CD4-positive, alpha-beta T cell (primary cell): ENCODE measurements at regions not wholly inside any gene's neighbourhood (a gene's known extent, or its start where the extent isn't known, plus 50 kb on each side); places are given as distances from the start of the nearest gene placed in this dataset.

Experiments used
- ATAC-seq: fragments of 200-7000 bp; cut with Tn5 transposase; one replicate; pipeline ENCODE4 v1.10.0; 2022; ENCODE audit warnings: mild to moderate bottlenecking; ENCODE audit not compliant: poor library complexity
- CTCF ChIA-PET: fragments of 350-600 bp; sonication (Branson Sonifier 250); formaldehyde crosslinking; loops from one replicate; lab custom pipeline; 2021; ENCODE audit warnings: antibody characterized with exemption, inconsistent platforms; lab: Charles Lee
- POLR2A ChIA-PET: fragments of 350-600 bp; sonication (Branson Sonifier 250); formaldehyde crosslinking; loops from one replicate; lab custom pipeline; 2021; ENCODE audit warnings: antibody characterized with exemption, inconsistent platforms; lab: Charles Lee
- DNase-seq, 14 experiments: peaks; one replicate each; pipeline ENCODE4 v3.0.0-alpha.2; 2013 to 2020; ENCODE audit warnings: mixed read lengths in 2 of 14
- H3K27ac ChIP-seq, 2 donors: one replicate each; pipeline versions ENCODE4 v1.5.1 to v1.7.0; 2013; ENCODE audit warnings: low read length in 2 of 2, low read depth in 1 of 2, mild to moderate bottlenecking in 1 of 2
- H3K27me3 ChIP-seq, 2 experiments: 1 replicate in 1 of 2; 2 replicates in 1 of 2; pipeline versions ENCODE4 v1.6.1 to v1.7.0; 2013; ENCODE audit warnings: low read length in 2 of 2, control low read depth in 1 of 2, mild to moderate bottlenecking in 1 of 2, moderate library complexity in 1 of 2; ENCODE audit not compliant: insufficient read depth in 2 of 2, control insufficient read depth in 1 of 2
- H3K36me3 ChIP-seq: one replicate; pipeline ENCODE4 v1.6.1; 2013; ENCODE audit warnings: low read length, control low read depth; ENCODE audit not compliant: insufficient read depth
- H3K4me1 ChIP-seq: one replicate; pipeline ENCODE4 v1.6.1; 2013; ENCODE audit warnings: low read length, control low read depth; ENCODE audit not compliant: insufficient read depth
- H3K4me3 ChIP-seq: one replicate; pipeline ENCODE4 v1.5.1; 2013; ENCODE audit warnings: mild to moderate bottlenecking, low read length, moderate library complexity
- H3K9me3 ChIP-seq, 2 experiments: 1 replicate in 1 of 2; 2 replicates in 1 of 2; pipeline versions ENCODE4 v1.6.1 to v1.7.0; 2013; ENCODE audit warnings: low read length in 2 of 2, mild to moderate bottlenecking in 2 of 2, control low read depth in 1 of 2, moderate library complexity in 1 of 2; ENCODE audit not compliant: control insufficient read depth in 1 of 2, insufficient read depth in 1 of 2
- H3K27ac Mint-ChIP-seq: one replicate; pipeline ENCODE4 v1.8.0; 2020; ENCODE audit warnings: mixed read lengths
- H3K27me3 Mint-ChIP-seq: one replicate; pipeline ENCODE4 v1.8.0; 2021; ENCODE audit warnings: mixed read lengths
- H3K36me3 Mint-ChIP-seq: one replicate; pipeline ENCODE4 v1.8.0; 2021; ENCODE audit warnings: low read depth, mixed read lengths
- H3K4me1 Mint-ChIP-seq: one replicate; pipeline ENCODE4 v1.8.0; 2021; ENCODE audit warnings: low read depth, mixed read lengths
- H3K4me3 Mint-ChIP-seq: one replicate; pipeline ENCODE4 v1.8.0; 2020; ENCODE audit warnings: mild to moderate bottlenecking, mixed read lengths
- H3K9me3 Mint-ChIP-seq: one replicate; pipeline ENCODE4 v1.8.0; 2020; ENCODE audit warnings: mixed read lengths
- CTCF ChIP-seq: fragments of 200-600 bp; IDR thresholded peaks from one replicate; pipeline ENCODE4 v1.8.0; 2022; ENCODE audit warnings: antibody characterized with exemption, mild to moderate bottlenecking
- intact Hi-C, 2 experiments: fragments of 100-400 bp; cut with DNase I in 1 of 2; cut with micrococcal nuclease in 1 of 2; formaldehyde crosslinking; loops; one replicate each; pipeline versions ENCODE4 v1.15.1 to v1.9.0; 2023 to 2025; cut with DNase I, micrococcal nuclease

- no peak for TF ChIP-seq CTCF
- CTCF ChIA-PET, result no interaction called here
- Mint-ChIP-seq H3K4me3 (no peak overlapping the region), H3K27ac (no peak overlapping the region), H3K4me1 (peaks cover 21% of the 10 kb centered on the region), H3K9me3 (peaks cover 8% of the 10 kb centered on the region), H3K36me3 (peaks cover 5% of the 10 kb centered on the region), H3K27me3 (no peaks in the 10 kb centered on the region)
- Histone ChIP-seq H3K27me3 (no peaks in the 10 kb centered on the region), H3K4me1 (peaks cover 9% of the 10 kb centered on the region), H3K27ac (no peak overlapping the region), H3K9me3 (peaks cover 0 to 6% of the 10 kb centered on the region in 2 experiments), H3K36me3 (no peaks in the 10 kb centered on the region), H3K4me3 (no peak overlapping the region)
- ATAC-seq (no peak), DNase-seq (no peak)
- POLR2A ChIA-PET, result interaction anchor here (1.3 to 1.6 kb wide), 3 partner anchors 21 to 127 kb away, joined by 3 to 6 read pairs (median 4); no protein-coding TSS in a partner anchor
- intact Hi-C loops, result no loop called here
Observed at GRCh38 chr15:31455499-31455898, 128.9 kb downstream of the KLF13 start.

- H3K4me3 Mint-ChIP-seq, result no peak overlapping the region
- peaks cover 0 to 6% of the 10 kb centered on the region in 2 experiments for H3K9me3 ChIP-seq
- ATAC-seq, result no peak
- H3K9me3 Mint-ChIP-seq, result peaks cover 8% of the 10 kb centered on the region
- intact Hi-C loops, result no loop called here
- peaks cover 9% of the 10 kb centered on the region for H3K4me1 ChIP-seq
- CTCF ChIA-PET, result no interaction called here
- no peaks in the 10 kb centered on the region for H3K27me3 ChIP-seq
- H3K27ac ChIP-seq, result no peak overlapping the region
- DNase-seq, result no peak
- peaks cover 25% of the 10 kb centered on the region for H3K4me1 Mint-ChIP-seq
- H3K27me3 Mint-ChIP-seq, result no peaks in the 10 kb centered on the region
- no peak for TF ChIP-seq CTCF
- H3K27ac Mint-ChIP-seq, result no peak overlapping the region
- POLR2A ChIA-PET, result interaction anchor here (1.3 to 1.4 kb wide), 2 partner anchors 91 to 128 kb away, joined by 3 to 4 read pairs; no protein-coding TSS in a partner anchor
- peaks cover 5% of the 10 kb centered on the region for H3K36me3 Mint-ChIP-seq
- no peaks in the 10 kb centered on the region for H3K36me3 ChIP-seq
- H3K4me3 ChIP-seq, result no peak overlapping the region
Observed at GRCh38 chr15:31456354-31457060, 129.9 kb downstream of the KLF13 start.

- Mint-ChIP-seq H3K4me1 (peaks cover 25% of the 10 kb centered on the region), H3K4me3 (no peak overlapping the region), H3K27me3 (no peaks in the 10 kb centered on the region), H3K27ac (no peak overlapping the region), H3K9me3 (peaks cover 8% of the 10 kb centered on the region), H3K36me3 (peaks cover 5% of the 10 kb centered on the region)
- no peak for TF ChIP-seq CTCF
- CTCF ChIA-PET, result no interaction called here
- intact Hi-C loops, result no loop called here
- Histone ChIP-seq H3K9me3 (peaks cover 0 to 6% of the 10 kb centered on the region in 2 experiments), H3K36me3 (no peaks in the 10 kb centered on the region), H3K27me3 (no peaks in the 10 kb centered on the region), H3K4me1 (peaks cover 9% of the 10 kb centered on the region), H3K4me3 (no peak overlapping the region), H3K27ac (no peak overlapping the region)
- no peak for ATAC-seq
- POLR2A ChIA-PET, result no interaction called here
- DNase-seq, result no peak
Observed at GRCh38 chr15:31457161-31457560, 130.5 kb downstream of the KLF13 start.
